ENCODE measurements at regions not wholly inside any gene's neighbourhood (a gene's known extent, or its start where the extent isn't known, plus 50 kb on each side); places are given as distances from the start of the nearest gene placed in this dataset.

GRCh38 chr3:177512945-177513814 lies 315.9 kb upstream of the TBL1XR1 start:
- Histone ChIP-seq H3K36me3 (replicated peaks in 1 of 2; ENCODE audit: control extremely low read depth in 1 of 2, control insufficient read depth in 1 of 2, extremely low read depth in 1 of 2, insufficient read depth in 2 of 2, low read length in 1 of 2) (no peaks in the 10 kb centered on the region), H3K27ac (ENCODE audit: low read length in 2 of 2) (no peak overlapping the region), H3K9me3 (ENCODE audit: control extremely low read depth in 1 of 3, control insufficient read depth in 2 of 3, insufficient read depth in 1 of 3, low read length in 2 of 3) (no peaks in the 10 kb centered on the region), H3K27me3 (replicated peaks in 1 of 4; ENCODE audit: control extremely low read depth in 1 of 4, control insufficient read depth in 3 of 4, insufficient read depth in 4 of 4, low read length in 3 of 4) (no peaks in the 10 kb centered on the region), H3K4me1 (ENCODE audit: control insufficient read depth in 2 of 2, insufficient read depth in 2 of 2, low read length in 2 of 2) (no peaks in the 10 kb centered on the region), H3K9ac (ENCODE audit: low read length) (no peak overlapping the region), H3K4me2 (replicated peaks; ENCODE audit: low read depth, low read length, poor library complexity, severe bottlenecking) (no peak overlapping the region), H3K4me3 (ENCODE audit: control extremely low read depth in 1 of 5, extremely low read depth in 1 of 5, insufficient read depth in 1 of 5, low read depth in 2 of 5, low read length in 4 of 5) (no peak overlapping the region), H4K20me1 (ENCODE audit: control insufficient read depth, insufficient read depth, low read length, poor library complexity, severe bottlenecking) (no peaks in the 10 kb centered on the region), H3K79me2 (ENCODE audit: control insufficient read depth, insufficient read depth, low read length) (no peaks in the 10 kb centered on the region), H2AFZ (ENCODE audit: insufficient read depth, low read depth, low read length, poor library complexity, severe bottlenecking) (no peak overlapping the region)
- ChIA-PET POLR2A (no interaction called here), CTCF (no interaction called here)
- WGBS (ENCODE audit: insufficient coverage), result 96% methylated on average over 4 of the region's 6 CpGs
- TF ChIP-seq CTCF (IDR thresholded peaks at IDR 0.05) (no peak), EZH2 (IDR thresholded peaks at IDR 0.05; ENCODE audit: borderline replicate concordance, insufficient read depth, low read depth, low read length, poor library complexity, severe bottlenecking) (no peak)
- intact Hi-C loops (cut with micrococcal nuclease), result no loop called here
- H3K4me3 Mint-ChIP-seq, result no peak overlapping the region
- H3K4me1 Mint-ChIP-seq, result no peaks in the 10 kb centered on the region
- H3K27ac Mint-ChIP-seq, result no peak overlapping the region
- no peak for ATAC-seq (ENCODE audit: low read depth)
- H3K9me3 Mint-ChIP-seq (ENCODE audit: insufficient read depth), result no peaks in the 10 kb centered on the region
- H3K27me3 Mint-ChIP-seq, result no peaks in the 10 kb centered on the region
- DNase-seq, result no peak

DNA sequence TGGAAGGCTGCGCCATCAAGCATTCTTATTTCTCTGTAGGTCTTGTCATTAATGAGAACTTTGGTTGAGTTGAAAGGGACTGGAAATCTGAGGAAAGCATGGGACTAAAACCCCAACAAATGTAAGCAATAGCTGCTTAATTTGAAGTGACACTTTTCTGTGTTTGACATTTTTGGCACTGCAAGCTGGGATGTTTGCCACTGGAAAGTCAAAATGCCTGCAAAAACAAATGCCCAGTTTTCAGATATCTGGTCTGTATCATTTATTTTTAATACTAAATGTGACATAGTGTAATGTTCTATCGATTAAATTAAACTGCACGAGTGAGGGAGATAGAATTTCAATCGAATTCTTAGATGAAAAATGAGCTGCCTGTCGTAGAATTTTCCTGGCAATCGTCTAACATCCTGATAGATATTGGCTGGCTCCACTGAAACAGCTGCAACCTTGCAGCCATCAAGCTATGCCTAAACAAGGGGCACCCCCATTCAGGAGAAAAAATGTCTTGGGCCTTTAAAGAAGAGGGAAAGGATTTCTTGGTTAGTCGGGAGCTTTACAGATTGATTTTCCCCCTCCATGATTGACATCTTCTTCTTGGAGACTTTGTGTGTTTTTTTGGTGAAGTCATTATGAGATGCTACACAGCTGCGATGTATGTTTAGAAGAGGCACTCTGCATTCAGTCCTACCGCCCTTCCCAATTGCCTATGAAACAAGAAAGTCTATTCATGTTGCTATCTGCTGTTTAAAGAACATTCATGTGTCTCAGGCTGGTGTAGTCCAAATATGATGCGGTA lies 316.7 kb upstream of the TBL1XR1 start:
- H4K20me1 ChIP-seq (ENCODE audit: control insufficient read depth, insufficient read depth, low read length, poor library complexity, severe bottlenecking), result no peaks in the 10 kb centered on the region
- no peaks in the 10 kb centered on the region for H3K79me2 ChIP-seq (ENCODE audit: control insufficient read depth, insufficient read depth, low read length)
- no peaks in the 10 kb centered on the region for H3K36me3 ChIP-seq (replicated peaks in 1 of 2; ENCODE audit: control extremely low read depth in 1 of 2, control insufficient read depth in 1 of 2, extremely low read depth in 1 of 2, insufficient read depth in 2 of 2, low read length in 1 of 2)
- TF ChIP-seq CTCF (IDR thresholded peaks at IDR 0.05) (no peak), EZH2 (IDR thresholded peaks at IDR 0.05; ENCODE audit: borderline replicate concordance, insufficient read depth, low read depth, low read length, poor library complexity, severe bottlenecking) (no peak)
- H2AFZ ChIP-seq (ENCODE audit: insufficient read depth, low read depth, low read length, poor library complexity, severe bottlenecking), result no peak overlapping the region
- ATAC-seq (ENCODE audit: low read depth), result no peak
- H3K9ac ChIP-seq (ENCODE audit: low read length), result no peak overlapping the region
- no peaks in the 10 kb centered on the region for H3K27me3 ChIP-seq (replicated peaks in 1 of 4; ENCODE audit: control extremely low read depth in 1 of 4, control insufficient read depth in 3 of 4, insufficient read depth in 4 of 4, low read length in 3 of 4)
- WGBS (ENCODE audit: insufficient coverage), result 75% methylated on average over 4 of the region's 10 CpGs
- H3K27ac ChIP-seq (ENCODE audit: low read length in 2 of 2), result no peak overlapping the region
- Mint-ChIP-seq H3K9me3 (ENCODE audit: insufficient read depth) (no peaks in the 10 kb centered on the region), H3K27me3 (no peaks in the 10 kb centered on the region), H3K27ac (no peak overlapping the region), H3K4me1 (no peaks in the 10 kb centered on the region), H3K4me3 (no peak overlapping the region)
- H3K9me3 ChIP-seq (ENCODE audit: control extremely low read depth in 1 of 3, control insufficient read depth in 2 of 3, insufficient read depth in 1 of 3, low read length in 2 of 3), result no peaks in the 10 kb centered on the region
- POLR2A ChIA-PET, result no interaction called here
- H3K4me2 ChIP-seq (replicated peaks; ENCODE audit: low read depth, low read length, poor library complexity, severe bottlenecking), result no peak overlapping the region
- DNase-seq, result no peak
- intact Hi-C loops (cut with micrococcal nuclease), result no loop called here
- CTCF ChIA-PET, result no interaction called here
- H3K4me3 ChIP-seq (ENCODE audit: control extremely low read depth in 1 of 5, extremely low read depth in 1 of 5, insufficient read depth in 1 of 5, low read depth in 2 of 5, low read length in 4 of 5), result no peak overlapping the region
- H3K4me1 ChIP-seq (ENCODE audit: control insufficient read depth in 2 of 2, insufficient read depth in 2 of 2, low read length in 2 of 2), result no peaks in the 10 kb centered on the region
